ENCODE measurements at regions not wholly inside any gene's neighbourhood (a gene's known extent, or its start where the extent isn't known, plus 50 kb on each side); places are given as distances from the start of the nearest gene placed in this dataset.

GRCh38 chr6:80618953-80619352 is 512.5 kb downstream of the BCKDHB start:
- in situ Hi-C loops (cut with MboI; ENCODE audit: low sequenced_read_pairs in 4 of 4) (loop anchor here in 3 of 4 donors (25.0 kb wide), 2 partner anchors 1143 to 1418 kb away; partner anchors contain the start of gene TENT5A (in 2 of the 3)), intact Hi-C loops (cut with DNase I; ENCODE audit: low total_unique reads) (no loop called here)
- ATAC-seq (no peak), DNase-seq (no peak)
- Histone ChIP-seq H3K4me3 (no peak overlapping the region), H3K4me1 (no peaks in the 10 kb centered on the region), H3K27me3 (no peaks in the 10 kb centered on the region), H3K27ac (no peak overlapping the region), H3K36me3 (no peaks in the 10 kb centered on the region), H3K9me3 (no peaks in the 10 kb centered on the region)
- TF ChIP-seq, protein P1, sequence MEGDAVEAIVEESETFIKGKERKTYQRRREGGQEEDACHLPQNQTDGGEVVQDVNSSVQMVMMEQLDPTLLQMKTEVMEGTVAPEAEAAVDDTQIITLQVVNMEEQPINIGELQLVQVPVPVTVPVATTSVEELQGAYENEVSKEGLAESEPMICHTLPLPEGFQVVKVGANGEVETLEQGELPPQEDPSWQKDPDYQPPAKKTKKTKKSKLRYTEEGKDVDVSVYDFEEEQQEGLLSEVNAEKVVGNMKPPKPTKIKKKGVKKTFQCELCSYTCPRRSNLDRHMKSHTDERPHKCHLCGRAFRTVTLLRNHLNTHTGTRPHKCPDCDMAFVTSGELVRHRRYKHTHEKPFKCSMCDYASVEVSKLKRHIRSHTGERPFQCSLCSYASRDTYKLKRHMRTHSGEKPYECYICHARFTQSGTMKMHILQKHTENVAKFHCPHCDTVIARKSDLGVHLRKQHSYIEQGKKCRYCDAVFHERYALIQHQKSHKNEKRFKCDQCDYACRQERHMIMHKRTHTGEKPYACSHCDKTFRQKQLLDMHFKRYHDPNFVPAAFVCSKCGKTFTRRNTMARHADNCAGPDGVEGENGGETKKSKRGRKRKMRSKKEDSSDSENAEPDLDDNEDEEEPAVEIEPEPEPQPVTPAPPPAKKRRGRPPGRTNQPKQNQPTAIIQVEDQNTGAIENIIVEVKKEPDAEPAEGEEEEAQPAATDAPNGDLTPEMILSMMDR (IDR thresholded peaks at IDR 0.05 in 4 of 5, conservative IDR thresholded peaks at IDR 0.05 in 1 of 5): no peak

- in situ Hi-C loops (cut with MboI; ENCODE audit: low sequenced_read_pairs in 4 of 4): loop anchor here in 3 of 4 donors (25.0 kb wide), 2 partner anchors 1151 to 1426 kb away; partner anchors contain the start of gene TENT5A (in 2 of the 3)
Observed at GRCh38 chr6:80610846-80611245, 504.4 kb downstream of the BCKDHB start.

DNA sequence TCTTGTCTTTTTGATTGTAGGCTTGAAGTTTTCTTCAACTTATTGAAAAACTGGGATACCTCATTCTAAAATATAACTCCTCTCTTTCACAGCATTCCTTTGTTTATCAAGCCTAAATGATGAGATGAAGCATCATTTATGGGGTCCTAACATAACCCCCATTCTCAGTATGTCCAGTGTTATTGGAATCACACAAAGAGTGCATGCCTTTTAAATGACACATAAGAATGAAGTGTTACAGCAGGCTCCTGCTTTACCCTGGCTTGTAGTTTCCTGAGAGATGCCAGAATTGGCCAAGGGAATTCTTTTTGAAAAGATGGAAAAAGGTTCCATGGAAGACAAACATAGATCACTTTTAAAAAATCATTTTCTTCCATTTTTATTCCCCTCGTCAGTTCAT is 502.4 kb downstream of the BCKDHB start:
- H3K27me3 ChIP-seq: no peaks in the 10 kb centered on the region
- H3K36me3 ChIP-seq: no peaks in the 10 kb centered on the region
- no peaks in the 10 kb centered on the region for H3K9me3 ChIP-seq
- ATAC-seq (no peak), DNase-seq (no peak)
- in situ Hi-C loops (cut with MboI; ENCODE audit: low sequenced_read_pairs in 4 of 4) (loop anchor here (10.0 to 25.0 kb wide), 3 partner anchors 1146 to 1428 kb away; partner anchors contain the start of gene TENT5A (in 4 of the 4)), intact Hi-C loops (cut with DNase I; ENCODE audit: low total_unique reads) (loop anchor here (1.0 kb wide), 1 partner anchor 1145 kb away; no protein-coding TSS in a partner anchor)
- H3K27ac ChIP-seq: no peak overlapping the region
- peaks cover 14 to 17% of the 10 kb centered on the region in 2 donors for H3K4me1 ChIP-seq
- TF ChIP-seq POLR2A (IDR thresholded peaks at IDR 0.05): no peak
- TF ChIP-seq, protein P1 (IDR thresholded peaks at IDR 0.05 in 4 of 5, conservative IDR thresholded peaks at IDR 0.05 in 1 of 5): no peak
- H3K4me3 ChIP-seq: no peak overlapping the region

More at GRCh38 chr6:80610846-80611245, 504.4 kb downstream of the BCKDHB start:
- ATAC-seq (no peak), DNase-seq (no peak)
- Histone ChIP-seq H3K36me3 (no peaks in the 10 kb centered on the region), H3K27me3 (no peaks in the 10 kb centered on the region), H3K27ac (no peak overlapping the region), H3K4me3 (no peak overlapping the region), H3K4me1 (peaks cover 14 to 17% of the 10 kb centered on the region in 2 donors), H3K9me3 (no peaks in the 10 kb centered on the region)
- TF ChIP-seq POLR2A (IDR thresholded peaks at IDR 0.05): no peak
- TF ChIP-seq, protein P1 (IDR thresholded peaks at IDR 0.05 in 4 of 5, conservative IDR thresholded peaks at IDR 0.05 in 1 of 5): no peak
- intact Hi-C loops (cut with DNase I; ENCODE audit: low total_unique reads): no loop called here

DNA sequence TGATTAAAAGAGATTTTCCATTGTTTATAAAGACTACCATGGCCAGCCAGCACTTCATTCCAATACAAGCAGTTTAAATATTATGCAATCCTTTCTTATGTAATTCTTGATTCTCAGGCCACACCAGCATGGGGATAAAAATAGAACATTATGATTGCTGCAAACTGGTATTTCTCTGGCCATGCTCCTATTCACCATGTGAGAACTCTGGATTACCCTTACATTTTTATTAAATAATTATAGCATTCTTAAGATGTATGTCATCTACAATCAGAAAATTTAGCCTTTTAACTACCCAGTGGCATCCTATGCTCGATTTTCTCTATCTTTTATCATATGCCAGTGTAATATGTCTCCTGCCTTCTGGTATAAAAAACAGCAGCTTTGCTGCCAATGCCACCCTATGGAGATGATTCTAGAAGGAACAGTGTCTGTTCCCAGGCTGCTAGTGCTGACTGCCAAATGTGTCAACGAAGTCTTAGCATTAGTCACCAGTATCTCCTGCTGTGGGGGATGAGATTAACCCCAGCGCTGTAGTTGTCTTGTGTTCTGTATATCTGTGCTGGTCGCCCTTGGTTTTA is 501.4 kb downstream of the BCKDHB start:
- no peaks in the 10 kb centered on the region for H3K36me3 ChIP-seq
- no peaks in the 10 kb centered on the region for H3K9me3 ChIP-seq
- DNase-seq (peak in 1 of 2 donors; percentile 13), ATAC-seq (peak; percentile 92 to 96)
- in situ Hi-C loops (cut with MboI; ENCODE audit: low sequenced_read_pairs in 4 of 4) (loop anchor here (10.0 to 25.0 kb wide), 3 partner anchors 1147 to 1429 kb away; partner anchors contain the start of gene TENT5A (in 4 of the 4)), intact Hi-C loops (cut with DNase I; ENCODE audit: low total_unique reads) (loop anchor here (1.0 kb wide), 1 partner anchor 1146 kb away; no protein-coding TSS in a partner anchor)
- peak overlapping the region; percentile 35 to 62 (median 52) for H3K27ac ChIP-seq
- TF ChIP-seq, protein P1 (IDR thresholded peaks at IDR 0.05 in 4 of 5, conservative IDR thresholded peaks at IDR 0.05 in 1 of 5): no peak
- no peak for TF ChIP-seq POLR2A (IDR thresholded peaks at IDR 0.05)
- peaks cover 14 to 17% of the 10 kb centered on the region in 2 donors for H3K4me1 ChIP-seq
- H3K27me3 ChIP-seq: no peaks in the 10 kb centered on the region
- H3K4me3 ChIP-seq: no peak overlapping the region

Data from gastrocnemius medialis (tissue), 4 donors.